Progenitor cell of endocrine pancreas (in vitro differentiated cells): ENCODE measurements at regions not wholly inside any gene's neighbourhood (a gene's known extent, or its start where the extent isn't known, plus 50 kb on each side); places are given as distances from the start of the nearest gene placed in this dataset.

Source experiments
- DNase-seq: peaks from one replicate; pipeline ENCODE4 v3.0.0; 2021; ENCODE audit warnings: low spot score; ENCODE audit not compliant: unreplicated experiment
- H3K27ac Mint-ChIP-seq: 2 replicates; pipeline ENCODE4 v1.8.0; 2021; ENCODE audit warnings: mild to moderate bottlenecking, moderate library complexity, mixed read lengths
- H3K27me3 Mint-ChIP-seq: 2 replicates; pipeline ENCODE4 v1.8.0; 2021; ENCODE audit warnings: mixed read lengths
- H3K36me3 Mint-ChIP-seq: 2 replicates; pipeline ENCODE4 v1.8.0; 2022; ENCODE audit warnings: mixed read lengths; ENCODE audit not compliant: insufficient read depth
- H3K4me1 Mint-ChIP-seq: 2 replicates; pipeline ENCODE4 v1.8.0; 2021; ENCODE audit warnings: low read depth, mixed read lengths
- H3K4me3 Mint-ChIP-seq: 2 replicates; pipeline ENCODE4 v1.8.0; 2021; ENCODE audit warnings: low read depth, mild to moderate bottlenecking, moderate library complexity, mixed read lengths
- H3K9me3 Mint-ChIP-seq: 2 replicates; pipeline ENCODE4 v1.8.0; 2021; ENCODE audit warnings: low read depth, mixed read lengths
- TF ChIP-seq, protein P1 (sequence below): fragments of 200-600 bp; sonication (generic); IDR thresholded peaks from one replicate; pipeline ENCODE4 v1.5.0; 2021; ENCODE audit warnings: antibody characterized with exemption, mild to moderate bottlenecking; ENCODE audit not compliant: unreplicated experiment

DNA sequence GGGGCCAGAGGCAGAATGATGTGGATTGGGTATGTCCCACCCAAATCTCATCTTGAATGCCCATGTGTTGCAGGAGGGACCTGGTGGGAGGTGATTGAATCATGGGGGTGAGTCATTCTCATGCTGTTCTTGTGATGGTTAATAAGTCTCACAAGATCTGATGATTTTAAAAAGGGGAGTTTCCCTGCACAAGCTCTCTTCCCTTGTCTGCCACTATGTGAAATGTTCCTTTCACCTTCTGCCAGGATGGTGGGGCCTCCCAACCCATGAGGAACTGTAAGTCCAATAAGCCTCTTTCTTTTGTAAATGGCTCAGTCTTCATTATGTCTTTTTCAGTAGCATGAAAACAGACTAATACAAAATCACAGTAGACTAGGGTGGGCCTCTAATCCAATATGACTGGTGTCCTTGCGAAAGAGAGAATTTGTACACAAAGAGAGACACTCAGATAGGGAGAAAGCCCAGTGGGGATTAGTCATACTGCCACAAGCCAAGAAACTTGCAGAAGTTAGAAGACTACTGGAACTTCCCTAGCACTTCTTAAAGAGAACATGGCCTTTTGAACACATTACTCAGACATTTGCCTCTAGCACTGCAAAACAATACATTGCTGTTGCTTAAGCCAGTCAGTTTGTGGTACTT, 68.4 kb downstream of the ANXA1 start:
- H3K4me1 Mint-ChIP-seq = no peaks in the 10 kb centered on the region
- H3K27me3 Mint-ChIP-seq = peaks cover 17% of the 10 kb centered on the region
- H3K4me3 Mint-ChIP-seq = no peak overlapping the region
- TF ChIP-seq, protein P1, sequence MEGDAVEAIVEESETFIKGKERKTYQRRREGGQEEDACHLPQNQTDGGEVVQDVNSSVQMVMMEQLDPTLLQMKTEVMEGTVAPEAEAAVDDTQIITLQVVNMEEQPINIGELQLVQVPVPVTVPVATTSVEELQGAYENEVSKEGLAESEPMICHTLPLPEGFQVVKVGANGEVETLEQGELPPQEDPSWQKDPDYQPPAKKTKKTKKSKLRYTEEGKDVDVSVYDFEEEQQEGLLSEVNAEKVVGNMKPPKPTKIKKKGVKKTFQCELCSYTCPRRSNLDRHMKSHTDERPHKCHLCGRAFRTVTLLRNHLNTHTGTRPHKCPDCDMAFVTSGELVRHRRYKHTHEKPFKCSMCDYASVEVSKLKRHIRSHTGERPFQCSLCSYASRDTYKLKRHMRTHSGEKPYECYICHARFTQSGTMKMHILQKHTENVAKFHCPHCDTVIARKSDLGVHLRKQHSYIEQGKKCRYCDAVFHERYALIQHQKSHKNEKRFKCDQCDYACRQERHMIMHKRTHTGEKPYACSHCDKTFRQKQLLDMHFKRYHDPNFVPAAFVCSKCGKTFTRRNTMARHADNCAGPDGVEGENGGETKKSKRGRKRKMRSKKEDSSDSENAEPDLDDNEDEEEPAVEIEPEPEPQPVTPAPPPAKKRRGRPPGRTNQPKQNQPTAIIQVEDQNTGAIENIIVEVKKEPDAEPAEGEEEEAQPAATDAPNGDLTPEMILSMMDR = no peak
- H3K27ac Mint-ChIP-seq = no peak overlapping the region
- peaks cover 8% of the 10 kb centered on the region for H3K9me3 Mint-ChIP-seq
- no peaks in the 10 kb centered on the region for H3K36me3 Mint-ChIP-seq
- no peak for DNase-seq

DNA sequence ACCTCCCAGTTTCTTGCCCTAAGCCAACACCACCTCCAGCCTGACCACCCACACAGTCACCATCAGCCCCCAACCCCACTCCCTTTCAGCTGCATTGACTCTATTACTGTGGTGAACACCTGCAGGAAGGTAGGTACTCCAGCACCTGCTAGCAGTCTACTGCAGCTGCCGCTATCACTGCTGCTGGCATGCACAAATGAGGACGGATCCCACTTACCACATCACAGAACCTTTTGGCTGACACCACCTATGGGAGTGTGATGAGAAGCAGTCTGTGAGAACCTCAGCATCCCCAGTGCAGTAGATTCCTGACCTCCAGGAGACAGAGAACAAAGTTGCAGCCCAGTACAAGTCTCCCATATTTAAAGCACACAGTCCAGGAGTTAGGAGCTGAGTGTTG, 71.9 kb downstream of the ANXA1 start:
- H3K4me1 Mint-ChIP-seq = no peaks in the 10 kb centered on the region

DNA sequence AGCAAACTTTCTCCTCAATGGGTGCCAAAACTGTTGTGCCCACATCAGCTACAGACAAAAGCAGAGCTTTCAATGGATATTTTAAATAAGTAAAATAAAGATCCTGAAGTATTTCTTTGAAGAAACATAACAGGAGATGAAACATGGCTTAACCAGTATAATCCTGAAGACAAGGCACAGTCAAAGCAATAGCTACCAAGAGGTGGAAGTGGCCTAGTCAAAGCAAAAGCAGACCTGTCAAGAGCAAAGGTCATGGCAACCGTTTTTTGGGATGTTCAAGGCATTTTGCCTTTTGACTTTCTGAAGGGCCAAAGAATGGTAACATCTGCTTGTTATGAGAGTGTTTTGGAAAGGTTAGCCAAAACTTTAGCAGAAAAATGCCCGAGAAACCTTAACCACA, 77.9 kb downstream of the ANXA1 start:
- Mint-ChIP-seq H3K9me3 (no peaks in the 10 kb centered on the region), H3K27me3 (no peaks in the 10 kb centered on the region), H3K36me3 (no peaks in the 10 kb centered on the region), H3K4me3 (no peak overlapping the region), H3K4me1 (no peaks in the 10 kb centered on the region), H3K27ac (no peak overlapping the region)
- no peak for DNase-seq
- TF ChIP-seq, protein P1 = no peak

More for the DNA sequence above, 71.9 kb downstream of the ANXA1 start:
- TF ChIP-seq, protein P1 = no peak
- no peak overlapping the region for H3K4me3 Mint-ChIP-seq
- H3K9me3 Mint-ChIP-seq = peaks cover 3% of the 10 kb centered on the region
- H3K27me3 Mint-ChIP-seq = peaks cover 4% of the 10 kb centered on the region
- no peak for DNase-seq
- H3K27ac Mint-ChIP-seq = no peak overlapping the region
- H3K36me3 Mint-ChIP-seq = no peaks in the 10 kb centered on the region

DNA sequence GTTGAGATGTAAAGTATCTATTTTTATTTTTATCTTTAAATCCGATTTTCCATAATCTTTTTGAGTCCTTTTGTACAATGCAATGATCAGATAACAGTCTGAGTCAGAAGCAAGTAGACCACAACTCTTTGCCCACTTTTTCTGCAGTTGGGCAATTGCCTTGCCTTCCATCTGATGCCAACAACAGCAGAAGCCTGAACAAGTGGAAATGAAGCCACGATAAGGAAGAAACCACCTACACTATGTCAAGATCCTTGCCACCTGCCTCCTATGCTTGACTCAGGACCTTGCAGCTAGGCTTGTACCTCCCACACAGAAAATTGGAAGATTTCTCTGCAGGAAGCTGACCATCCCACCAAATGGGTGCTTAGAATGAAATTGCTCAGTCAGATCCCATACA, 78.6 kb downstream of the ANXA1 start:
- DNase-seq = no peak
- no peaks in the 10 kb centered on the region for H3K4me1 Mint-ChIP-seq
- H3K36me3 Mint-ChIP-seq = no peaks in the 10 kb centered on the region
- H3K27me3 Mint-ChIP-seq = no peaks in the 10 kb centered on the region
- H3K27ac Mint-ChIP-seq = no peak overlapping the region
- TF ChIP-seq, protein P1 = no peak
- no peak overlapping the region for H3K4me3 Mint-ChIP-seq
- H3K9me3 Mint-ChIP-seq = no peaks in the 10 kb centered on the region

DNA sequence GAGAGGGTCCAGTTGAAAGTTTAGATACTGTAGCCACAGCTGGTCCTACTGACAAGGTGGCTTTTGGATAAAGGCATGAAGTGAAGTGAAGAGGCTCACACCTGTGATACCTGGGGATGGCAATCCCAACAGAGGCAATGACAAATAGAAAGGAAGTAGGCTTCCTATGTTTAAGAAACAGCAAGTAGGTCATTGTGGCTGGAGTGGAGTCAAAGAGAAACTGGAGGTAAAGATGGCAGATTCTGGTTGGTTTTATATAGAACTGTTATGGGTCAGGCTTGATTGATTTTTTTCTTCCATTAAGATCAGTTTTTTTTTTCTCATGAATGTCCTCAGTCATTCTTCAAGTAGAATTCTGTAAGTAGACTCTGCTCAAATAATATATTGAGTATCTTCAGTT, 79.5 kb downstream of the ANXA1 start:
- no peak overlapping the region for H3K27ac Mint-ChIP-seq

More for the DNA sequence above, 79.5 kb downstream of the ANXA1 start:
- H3K9me3 Mint-ChIP-seq = no peaks in the 10 kb centered on the region
- TF ChIP-seq, protein P1 = no peak
- H3K27me3 Mint-ChIP-seq = no peaks in the 10 kb centered on the region
- no peaks in the 10 kb centered on the region for H3K36me3 Mint-ChIP-seq
- no peak overlapping the region for H3K4me3 Mint-ChIP-seq
- no peaks in the 10 kb centered on the region for H3K4me1 Mint-ChIP-seq
- no peak for DNase-seq
